ENCODE measurements at regions not wholly inside any gene's neighbourhood (a gene's known extent, or its start where the extent isn't known, plus 50 kb on each side); places are given as distances from the start of the nearest gene placed in this dataset.

DNA sequence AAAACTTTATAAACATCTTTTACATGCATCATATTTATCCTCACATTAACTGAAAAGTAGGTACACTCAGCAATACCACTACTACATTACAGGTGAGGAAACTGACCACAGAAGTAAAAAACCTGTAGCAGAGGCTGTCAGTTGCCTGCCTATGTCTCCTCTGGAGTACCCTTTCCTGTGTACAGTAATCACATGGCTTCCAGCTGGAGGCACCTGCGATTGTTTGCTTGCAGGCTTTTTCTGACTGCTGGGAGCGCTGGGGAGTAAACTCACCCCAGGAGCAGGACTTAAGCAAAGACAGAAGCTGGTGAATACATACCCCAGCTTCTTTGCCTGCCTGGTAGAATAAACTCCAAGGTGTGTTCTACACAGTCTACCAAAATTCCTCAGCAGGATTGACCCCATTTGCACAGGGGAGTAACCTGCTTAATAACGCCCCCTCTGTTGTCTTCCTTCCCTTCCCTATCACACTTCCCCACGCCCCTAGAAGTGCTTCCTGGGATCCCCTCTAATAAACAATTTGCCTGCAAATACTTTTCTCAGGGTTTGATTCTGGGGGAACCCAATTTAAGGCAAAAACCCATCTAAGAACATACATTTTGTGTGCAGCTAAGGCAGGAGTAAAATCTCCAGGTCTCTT lies 138.9 kb downstream of the PTH2R start:
- no peak for DNase-seq

DNA sequence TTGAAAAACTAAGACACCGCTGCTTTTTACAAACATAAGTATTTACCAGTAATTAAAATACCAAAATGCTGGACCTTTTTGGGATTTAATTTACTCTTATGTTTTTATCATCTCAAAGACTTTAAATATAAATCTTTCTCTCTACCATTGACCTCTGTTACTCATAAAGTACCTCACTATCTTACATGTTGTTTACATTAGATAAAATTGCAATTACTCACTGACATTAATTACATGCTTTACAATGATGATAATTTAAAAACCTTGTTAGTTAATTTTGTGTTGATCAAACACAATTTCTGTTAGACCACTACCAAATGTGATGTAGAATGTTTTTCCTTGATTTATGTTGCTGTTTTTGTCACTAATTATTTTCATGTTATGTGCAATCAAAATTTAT lies 139.5 kb downstream of the PTH2R start:
- no peak for DNase-seq

DNA sequence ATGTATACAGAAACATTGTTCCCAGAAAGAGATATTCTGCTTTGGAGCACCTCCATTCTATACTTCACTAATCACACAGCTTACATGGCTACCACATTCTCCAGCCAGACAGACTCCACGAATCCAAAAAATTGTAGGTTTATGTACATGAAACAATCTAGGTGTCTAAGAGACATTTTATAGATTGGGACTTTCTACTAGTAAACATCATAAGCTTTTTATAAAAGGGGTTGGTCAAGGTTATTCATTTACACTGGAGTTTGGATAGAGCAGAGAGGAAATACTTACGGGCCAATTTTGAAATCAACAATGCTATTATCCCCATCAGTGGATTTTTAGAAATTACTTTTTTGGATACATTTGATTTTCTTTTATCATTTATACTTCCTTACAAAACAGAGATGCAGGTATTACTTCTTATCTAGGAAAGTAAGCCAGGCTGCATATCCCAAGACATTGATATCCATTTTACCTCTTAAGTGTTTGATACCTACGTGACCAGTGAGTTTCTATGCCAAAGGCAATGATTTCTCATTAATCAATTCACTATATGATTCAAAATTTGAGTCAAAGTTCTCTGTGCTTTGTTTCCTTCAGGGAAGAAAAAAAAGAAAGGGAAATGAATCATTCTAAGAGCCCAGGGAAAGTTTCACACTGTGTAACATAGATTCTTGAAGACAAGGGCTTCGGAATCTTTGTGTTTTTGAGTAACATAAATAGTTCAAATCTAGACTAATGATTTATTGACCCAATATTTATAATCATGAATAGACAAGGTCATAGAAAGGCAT lies 140.5 kb downstream of the PTH2R start:
- no peak for DNase-seq

DNA sequence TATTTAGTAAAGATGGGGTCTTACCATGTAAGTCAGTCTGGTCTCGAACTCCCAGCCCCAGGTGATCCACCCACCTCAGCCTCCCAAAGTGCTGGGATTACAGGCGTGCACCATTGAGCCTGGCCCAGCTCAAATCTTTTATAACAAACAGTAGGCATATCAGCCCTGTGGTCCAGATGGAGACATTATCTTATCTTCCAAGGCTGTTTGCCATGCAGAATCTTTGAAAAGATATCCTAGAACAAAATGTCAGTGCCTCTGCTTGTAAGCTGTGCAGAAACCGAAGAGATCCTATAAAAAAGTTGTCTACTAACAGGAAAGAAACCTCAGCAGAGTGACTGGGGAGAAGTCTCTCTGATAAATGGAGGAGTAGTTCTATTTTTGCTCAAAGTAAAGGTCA lies 142.1 kb downstream of the PTH2R start:
- no peak for DNase-seq

DNA sequence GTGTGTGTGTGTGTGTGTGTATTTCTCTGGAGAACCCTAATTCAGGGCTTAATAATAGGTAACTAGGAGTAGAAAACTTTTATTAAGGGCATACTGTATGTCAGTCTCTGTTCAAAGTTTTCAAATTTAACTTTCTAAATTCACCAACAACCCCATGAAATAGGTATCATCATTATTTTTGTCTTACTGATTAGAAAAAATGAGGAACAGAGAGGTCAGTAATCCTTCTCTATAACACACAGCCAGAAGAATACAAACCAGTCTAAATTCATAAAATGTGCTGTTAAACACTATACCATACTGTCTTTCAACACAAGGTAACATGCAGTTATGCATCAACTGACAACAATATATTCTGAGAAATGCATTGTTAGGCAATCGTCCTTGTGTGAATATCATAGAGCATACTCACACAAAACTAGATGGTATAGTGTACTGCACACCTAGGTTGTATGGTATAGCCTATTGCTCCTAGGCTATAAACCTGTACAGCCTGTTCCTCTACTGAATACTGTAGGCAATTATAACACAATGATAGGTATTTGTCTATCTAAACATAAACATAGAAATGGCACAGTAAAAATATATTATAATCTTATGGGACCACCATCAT lies 143.1 kb downstream of the PTH2R start:
- no peak for DNase-seq

DNA sequence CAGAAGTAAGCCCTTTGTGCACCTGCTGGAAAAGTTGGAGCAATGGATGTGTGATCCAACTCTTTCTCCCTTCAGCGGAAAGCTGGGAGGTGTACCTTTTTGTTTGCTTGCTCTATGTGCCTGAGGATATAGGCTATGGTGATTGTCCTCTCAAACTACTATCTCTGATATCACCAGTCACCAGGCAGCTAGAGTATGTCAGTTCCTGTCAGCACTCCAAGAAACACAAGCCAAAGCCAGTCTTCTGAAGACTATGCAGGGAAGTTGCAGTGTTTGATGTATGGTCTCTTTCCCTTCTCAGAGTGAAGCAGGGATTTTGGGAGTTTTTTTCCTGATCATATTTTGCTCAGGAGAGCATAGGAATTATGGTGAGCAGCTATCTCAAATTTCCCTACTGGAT lies 146.4 kb downstream of the PTH2R start:
- no peak for DNase-seq

DNA sequence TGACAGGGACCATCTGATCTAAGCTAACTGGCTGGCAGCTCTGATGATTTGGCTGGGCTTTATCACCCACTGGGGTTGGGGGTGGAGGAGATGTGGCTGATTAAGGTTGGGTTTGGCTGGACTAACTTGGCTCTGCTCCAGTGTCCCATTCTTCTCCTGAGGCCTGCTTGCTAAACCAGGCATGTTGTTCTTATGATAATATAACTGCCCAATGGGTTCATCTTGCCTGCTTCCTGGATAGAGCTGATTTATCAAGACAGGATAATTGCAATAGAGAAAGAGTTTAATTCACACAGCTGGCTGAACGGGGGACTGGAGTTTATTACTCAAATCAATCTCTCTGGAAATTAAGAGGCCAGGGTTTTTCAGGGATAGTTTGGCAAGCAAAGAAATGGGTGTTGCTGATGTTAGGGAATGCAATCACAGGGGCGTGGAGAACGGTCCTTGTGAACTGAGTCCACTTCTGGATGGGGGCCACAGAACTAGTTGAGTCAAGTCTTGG lies 150.4 kb downstream of the PTH2R start:
- DNase-seq, result no peak

DNA sequence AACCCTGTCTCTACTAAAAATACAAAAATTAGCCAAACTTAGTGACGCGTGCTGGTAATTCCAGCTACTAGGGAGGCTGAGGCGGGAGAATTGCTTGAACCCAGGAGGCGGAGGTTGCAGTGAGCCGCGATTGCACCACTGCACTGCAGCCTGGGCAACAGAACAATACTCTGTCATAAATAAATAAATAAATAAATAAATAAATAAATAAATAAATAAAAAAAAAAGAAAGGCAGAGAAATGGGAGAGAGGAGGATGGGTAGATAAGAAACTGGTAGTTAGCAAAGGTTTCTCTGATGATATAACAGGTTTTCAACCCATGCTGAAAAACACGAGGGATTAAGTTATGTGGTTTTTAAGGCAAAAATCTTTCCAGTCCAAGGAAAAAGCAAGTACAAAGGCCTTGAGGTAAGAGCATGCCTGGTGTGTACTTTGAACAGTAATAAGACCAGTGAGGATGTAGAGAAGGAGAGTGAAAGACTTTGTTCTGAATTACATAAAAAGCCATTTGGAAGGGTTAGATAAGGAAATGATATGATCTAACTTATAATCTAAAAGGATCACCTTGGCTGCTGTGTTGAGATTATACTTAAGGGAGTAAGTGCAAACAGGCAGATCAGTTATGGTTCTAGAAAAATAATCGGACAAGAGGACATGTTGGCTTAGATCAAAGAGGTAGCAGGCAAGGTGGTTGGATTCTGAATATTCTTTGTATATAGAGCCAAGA lies 159.3 kb downstream of the PTH2R start:
- no peak for DNase-seq

DNA sequence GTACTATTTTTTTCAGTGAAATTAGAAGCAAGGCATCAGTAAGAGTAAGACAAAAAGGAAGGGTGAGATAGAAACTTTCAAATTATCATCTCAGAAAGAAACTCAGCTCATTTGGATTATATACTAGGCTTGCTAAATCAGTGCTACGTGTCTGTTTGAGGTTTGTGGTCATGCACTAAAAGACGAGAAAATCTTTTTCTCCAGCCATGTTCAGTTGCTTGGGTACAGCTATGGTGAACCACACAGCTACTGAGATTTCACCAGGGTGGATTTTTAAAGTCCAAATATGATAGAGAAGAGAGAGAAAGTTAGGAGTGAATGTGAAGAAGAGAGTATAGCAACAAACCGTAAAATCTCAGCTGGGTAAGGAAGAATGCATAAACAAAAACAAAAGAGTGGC lies 161.6 kb downstream of the PTH2R start:
- no peak for DNase-seq

DNA sequence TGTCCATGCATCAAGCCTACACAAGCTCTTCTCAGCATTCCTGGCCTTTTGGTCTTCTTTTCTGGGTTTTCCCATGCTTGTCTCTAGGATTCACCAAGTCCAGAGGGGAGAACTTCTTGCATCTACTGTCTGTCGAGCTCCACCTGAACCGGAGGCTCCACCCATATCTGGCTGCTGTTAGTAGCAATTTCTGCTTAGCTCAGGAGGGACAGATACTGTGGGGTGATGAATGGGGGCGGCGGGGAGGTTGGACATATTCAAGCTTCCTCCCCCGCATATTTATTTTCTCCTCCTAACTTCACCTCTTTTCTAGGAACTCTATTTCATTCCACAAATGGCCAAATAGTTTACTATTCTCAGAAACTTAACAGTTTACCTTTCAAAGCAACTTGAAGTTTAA lies 163.5 kb downstream of the PTH2R start:
- no peak for DNase-seq

DNA sequence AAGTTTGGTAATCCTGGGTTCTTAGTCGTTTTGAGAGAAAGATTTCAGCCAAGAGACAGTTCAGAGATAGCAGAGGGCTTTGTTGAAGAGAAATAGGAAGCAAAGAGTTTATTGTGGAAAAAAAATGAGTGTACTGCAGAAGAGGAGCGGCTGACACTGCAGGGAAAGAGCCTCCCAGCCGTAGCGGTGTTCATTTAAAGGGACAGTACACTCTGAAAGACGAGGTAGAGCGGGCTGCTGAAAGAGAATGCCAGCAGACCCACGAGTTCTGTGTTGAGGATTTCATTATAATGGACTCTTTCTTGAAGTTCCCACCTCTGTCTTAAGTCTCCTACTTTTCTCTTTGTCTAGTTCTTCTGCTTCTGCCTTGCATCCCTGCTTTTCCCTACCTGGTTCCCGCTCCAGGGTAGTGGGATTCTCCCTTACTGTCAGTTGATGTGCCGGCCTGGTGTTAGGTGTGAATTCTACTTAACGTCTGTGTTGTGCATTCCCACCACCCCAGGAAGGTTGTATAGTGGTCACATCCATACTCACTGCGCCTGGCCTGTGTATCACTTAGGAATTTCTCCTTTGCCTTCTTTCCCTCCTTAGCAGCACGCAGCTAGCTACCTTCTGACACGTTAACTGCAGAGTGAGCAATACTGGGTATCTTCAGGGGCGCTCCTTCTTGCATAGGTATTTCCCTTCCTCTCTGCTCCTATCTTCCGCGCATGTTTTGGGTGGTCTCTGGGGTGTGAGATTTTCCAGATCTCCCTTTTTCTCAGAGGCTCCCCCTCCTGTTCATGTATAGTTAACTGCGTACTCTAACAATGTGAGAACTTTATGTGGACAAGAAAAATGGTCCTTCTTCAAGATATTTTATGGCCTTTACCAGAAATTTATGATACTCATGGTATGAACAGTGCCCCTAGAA lies 164.5 kb downstream of the PTH2R start:
- no peak for DNase-seq

DNA sequence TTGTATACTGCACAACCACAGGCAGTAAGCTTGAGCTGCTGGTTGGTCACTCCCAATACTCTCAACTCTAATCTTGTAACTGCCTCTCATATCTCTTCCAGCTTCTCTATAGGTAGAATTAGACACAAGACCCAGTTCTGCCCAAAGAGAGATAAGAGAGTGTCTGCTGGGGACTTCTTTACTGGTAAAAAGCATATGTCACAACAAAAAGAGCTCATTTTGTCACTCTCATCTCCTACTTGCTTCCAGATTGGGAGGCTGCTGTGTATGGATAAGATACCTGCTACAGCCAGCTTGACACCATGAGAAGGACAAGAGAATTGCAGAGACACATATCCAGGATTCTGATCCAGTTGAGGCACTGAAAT lies 165.2 kb downstream of the PTH2R start:
- no peak for DNase-seq

DNA sequence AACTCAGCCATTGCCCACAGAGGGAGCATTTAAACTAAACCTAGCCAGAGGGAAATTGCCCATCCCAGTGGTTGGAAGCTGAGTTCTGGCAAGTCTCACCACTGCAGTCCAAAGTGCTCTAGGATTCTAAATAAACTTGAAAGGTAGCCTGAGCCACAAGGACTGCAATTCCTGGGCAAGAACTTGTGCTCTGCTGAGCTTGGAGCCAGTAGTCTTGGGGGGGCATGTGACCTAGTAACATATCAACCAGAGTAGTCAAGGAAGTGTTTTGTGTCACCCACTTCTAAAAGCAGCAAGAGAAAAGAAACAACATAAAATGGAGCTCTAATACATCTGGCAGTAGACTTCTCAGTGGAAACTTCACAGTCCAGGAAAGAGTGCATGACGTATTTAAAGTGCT lies 167.0 kb downstream of the PTH2R start:
- no peak for DNase-seq

DNA sequence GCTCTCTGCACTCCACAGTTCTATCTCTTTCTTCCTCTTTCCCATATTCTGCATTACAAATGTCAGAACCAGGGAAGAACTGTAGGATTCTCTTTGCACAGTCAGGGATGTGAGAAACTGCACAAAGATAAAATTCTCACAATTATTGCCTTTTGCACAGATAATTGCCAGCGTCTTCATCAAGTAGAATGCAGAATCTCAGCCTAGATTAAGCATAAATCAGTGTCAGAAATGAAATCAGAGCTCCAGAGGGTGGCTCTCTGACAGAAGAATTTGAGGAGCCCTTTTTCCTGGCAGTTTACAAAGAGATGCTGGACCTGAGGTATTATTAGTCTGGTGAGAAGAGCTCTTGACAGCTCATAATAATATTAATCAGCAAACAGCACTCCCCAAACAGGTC lies 173.1 kb downstream of the PTH2R start:
- DNase-seq, result no peak

DNA sequence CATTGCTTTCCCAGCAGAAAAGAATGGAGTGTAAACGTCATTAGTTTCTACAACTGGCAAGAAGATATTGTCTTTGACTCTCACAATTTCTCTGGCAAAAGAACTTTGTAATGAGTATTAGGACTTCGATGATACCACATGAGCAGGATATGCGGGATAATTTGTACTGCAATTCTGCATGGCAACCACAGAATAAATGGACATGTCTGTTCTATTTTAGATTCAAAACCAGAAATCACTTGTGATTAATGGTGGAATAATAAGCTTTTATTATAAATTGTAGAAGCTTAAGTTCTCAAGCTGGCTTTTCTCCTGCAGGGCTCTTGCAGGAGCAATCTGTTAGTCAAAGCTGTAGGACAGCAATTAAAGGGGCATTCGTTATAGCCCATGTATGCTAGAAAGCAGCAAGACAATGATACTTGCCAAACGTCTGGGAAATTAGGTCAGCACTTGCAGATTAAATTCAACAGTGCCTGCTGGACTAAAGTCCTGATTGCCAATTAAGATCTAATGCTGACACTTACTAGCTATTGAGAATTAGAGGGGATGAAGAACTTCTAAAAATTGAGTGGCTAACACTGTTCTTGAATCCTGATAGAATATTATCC lies 177.9 kb downstream of the PTH2R start:
- no peak for DNase-seq

DNA sequence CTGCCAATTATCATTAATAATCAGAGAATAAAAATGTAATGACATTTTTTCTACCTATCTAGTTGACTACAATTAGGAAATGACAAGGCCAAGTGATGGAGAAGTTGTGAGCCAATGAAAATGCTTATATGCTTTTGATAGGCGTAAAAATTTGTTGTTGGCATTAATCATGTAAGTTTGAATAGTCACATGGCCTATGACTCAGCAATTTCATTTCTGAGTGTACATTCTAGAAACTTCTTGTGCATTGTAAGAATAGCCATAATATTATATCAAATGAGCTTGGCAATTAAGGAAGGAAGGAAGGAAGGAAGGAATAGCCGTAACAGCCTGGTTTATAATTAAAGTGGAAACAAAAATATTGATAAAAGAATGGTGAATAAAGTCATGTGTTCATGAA lies 179.9 kb downstream of the PTH2R start:
- no peak for DNase-seq

DNA sequence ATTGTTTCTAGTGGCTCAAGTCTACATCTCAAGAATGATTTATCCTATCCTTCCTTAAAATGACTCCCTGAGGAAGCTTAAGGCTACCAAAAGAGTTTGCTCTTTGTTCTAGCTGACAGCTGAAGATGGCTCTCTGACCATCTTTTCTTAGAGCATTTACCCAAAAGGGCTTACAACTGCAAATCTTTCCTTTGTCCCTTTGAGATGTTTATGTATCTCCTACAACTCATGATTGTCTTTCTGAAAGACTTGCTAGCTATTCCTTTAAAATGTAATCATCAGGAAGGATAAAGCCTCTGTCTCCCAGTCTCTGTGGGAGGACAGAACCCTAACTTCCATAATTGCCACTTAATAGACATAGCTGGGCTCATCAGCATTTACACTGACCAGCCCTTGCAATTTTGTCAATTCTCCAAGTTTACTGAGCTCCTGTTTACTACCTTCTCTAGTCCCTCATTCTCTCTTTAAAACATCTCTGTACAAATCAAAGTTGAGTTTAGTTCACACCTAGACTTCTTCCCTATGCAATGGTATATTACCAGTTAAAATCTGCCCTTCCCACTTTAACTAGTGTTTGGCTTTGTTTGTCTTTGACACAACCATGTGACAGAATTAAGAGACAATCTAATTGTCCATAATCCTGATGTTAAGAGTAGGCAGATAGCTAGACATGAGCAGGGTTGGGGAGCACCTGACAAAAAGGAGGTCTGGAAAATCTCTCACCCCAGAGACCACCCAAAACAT lies 188.2 kb downstream of the PTH2R start:
- DNase-seq, result no peak

DNA sequence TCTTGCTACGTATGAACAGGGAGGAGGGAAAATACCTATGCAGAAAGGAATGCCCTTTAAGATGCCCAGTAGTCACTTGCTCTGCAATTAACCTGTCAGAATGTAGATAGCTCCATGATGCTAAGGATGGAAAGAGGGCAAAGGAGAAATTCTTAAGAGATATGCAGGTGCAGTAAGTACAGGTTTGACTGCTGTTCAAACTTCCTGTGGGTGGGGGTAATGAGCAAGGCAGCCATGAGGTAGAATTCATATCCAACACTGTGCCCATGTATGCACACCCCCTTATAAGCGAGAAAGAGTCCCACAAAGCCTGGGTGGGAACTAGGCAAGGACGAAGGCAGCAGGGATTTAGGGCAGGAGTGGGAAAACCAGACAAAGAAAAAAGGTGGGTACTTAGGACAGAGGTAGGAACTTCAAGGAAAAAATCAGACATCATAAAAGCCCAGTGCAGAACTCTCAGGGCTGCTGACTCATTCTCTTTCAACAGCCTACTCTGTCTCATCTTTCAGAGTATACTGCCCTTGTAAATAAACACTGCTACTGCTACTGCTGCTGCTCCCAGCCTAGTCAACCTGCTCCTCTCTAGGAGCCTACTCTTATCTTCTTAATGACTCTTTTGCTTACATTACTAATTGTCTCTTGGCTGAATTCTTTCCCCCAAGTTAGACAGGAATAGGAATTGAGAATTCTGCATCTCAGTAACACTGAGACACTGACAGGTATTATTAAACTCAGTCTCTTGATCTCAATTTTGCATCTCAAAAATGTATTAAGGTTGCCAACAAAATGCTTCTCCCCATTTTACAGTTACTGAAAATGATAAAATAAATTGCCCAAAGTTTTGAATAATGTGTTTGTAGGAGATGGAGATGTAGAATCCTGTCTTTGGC lies 189.0 kb downstream of the PTH2R start:
- no peak for DNase-seq

DNA sequence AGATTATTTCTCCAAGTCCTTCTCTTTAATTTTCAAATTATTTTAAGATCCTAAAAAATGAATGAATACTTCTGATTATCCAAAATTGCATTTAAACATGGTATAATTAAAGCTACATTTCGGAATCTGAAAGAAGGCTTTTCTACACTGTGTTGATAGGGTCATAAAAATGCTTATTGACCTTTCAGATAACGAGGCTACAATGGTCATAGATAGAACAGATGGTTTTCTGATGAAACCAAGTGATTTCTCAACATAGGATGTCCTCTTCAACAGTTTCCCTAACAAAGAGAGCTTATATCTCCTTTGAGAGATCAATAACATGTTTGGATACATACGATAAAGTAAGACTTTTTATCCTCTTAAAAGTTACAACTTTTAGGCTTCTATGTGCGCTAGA lies 201.1 kb downstream of the PTH2R start:
- no peak for DNase-seq
